H1 (cell line): ENCODE measurements at regions not wholly inside any gene's neighbourhood (a gene's known extent, or its start where the extent isn't known, plus 50 kb on each side); places are given as distances from the start of the nearest gene placed in this dataset.

Experiments used
- CTCF ChIA-PET: fragments of 300-600 bp; sonication (Branson Sonifier 250); formaldehyde crosslinking; loops from one replicate; lab custom pipeline; 2021; ENCODE audit not compliant: partially characterized antibody; lab: Charles Lee
- POLR2A ChIA-PET: fragments of 300-600 bp; sonication (Branson Sonifier 250); formaldehyde crosslinking; loops from one replicate; lab custom pipeline; 2021; ENCODE audit warnings: inconsistent platforms; ENCODE audit not compliant: partially characterized antibody; lab: Charles Lee
- DNase-seq, 2 experiments: peaks; one replicate each; pipeline versions ENCODE4 v3.0.0 to v3.0.0-alpha.2; 2010 to 2022; ENCODE audit warnings: low spot score in 2 of 2, low read depth in 1 of 2, mixed read lengths in 1 of 2
- FAIRE-seq: peaks from 2 replicates; lab custom pipeline; 2011; peaks lifted over from hg19 to GRCh38; lab: Jason Lieb, UNC
- H2AFZ ChIP-seq: 2 replicates; pipeline ENCODE4 v1.8.1; 2012; ENCODE audit warnings: low read length, inconsistent platforms
- H2AK5ac ChIP-seq: 2 replicates; pipeline ENCODE4 v1.6.1; 2013; ENCODE audit warnings: low read depth, low read length
- H2BK120ac ChIP-seq: replicated peaks from 2 replicates; pipeline ENCODE3; 2013; ENCODE audit warnings: low read depth, low read length, inconsistent platforms
- H2BK12ac ChIP-seq: 2 replicates; pipeline ENCODE4 v1.6.1; 2013; ENCODE audit warnings: low read depth, low read length
- H2BK15ac ChIP-seq: 2 replicates; pipeline ENCODE4 v1.6.1; 2013; ENCODE audit warnings: low read length
- H2BK20ac ChIP-seq: 2 replicates; pipeline ENCODE4 v1.6.1; 2013; ENCODE audit warnings: low read length
- H2BK5ac ChIP-seq: 2 replicates; pipeline ENCODE4 v1.6.1; 2013; ENCODE audit warnings: low read depth, low read length
- H3K14ac ChIP-seq: 2 replicates; pipeline ENCODE4 v1.6.1; 2013; ENCODE audit warnings: inconsistent platforms; ENCODE audit not compliant: insufficient read length
- H3K18ac ChIP-seq: 2 replicates; pipeline ENCODE4 v1.6.1; 2013; ENCODE audit warnings: low read length; ENCODE audit errors: extremely low read depth
- H3K23ac ChIP-seq: 2 replicates; pipeline ENCODE4 v1.6.1; 2013; ENCODE audit warnings: inconsistent platforms; ENCODE audit not compliant: insufficient read length
- H3K23me2 ChIP-seq: 2 replicates; pipeline ENCODE4 v1.6.1; 2013; ENCODE audit warnings: low read depth, low read length
- H3K27ac ChIP-seq: 2 replicates; pipeline ENCODE4 v1.6.1; 2011; ENCODE audit warnings: low read depth, low read length, inconsistent platforms
- H3K27me3 ChIP-seq, 4 experiments: replicated peaks in 1 of 4; 1 replicate in 1 of 4; 2 replicates in 3 of 4; pipeline versions ENCODE4 v1.6.1 to v1.8.1; 2011 to 2013; ENCODE audit warnings: low read length in 3 of 4, mild to moderate bottlenecking in 3 of 4, inconsistent platforms in 2 of 4, mixed read lengths in 2 of 4, moderate library complexity in 1 of 4; ENCODE audit not compliant: control insufficient read depth in 3 of 4, insufficient read depth in 3 of 4; ENCODE audit errors: extremely low read depth in 1 of 4
- H3K36me3 ChIP-seq, 4 experiments: 2 replicates each; pipeline versions ENCODE4 v1.6.1 to v1.8.1; 2011 to 2013; ENCODE audit warnings: mild to moderate bottlenecking in 4 of 4, low read length in 3 of 4, moderate library complexity in 2 of 4, control low read depth in 1 of 4, inconsistent platforms in 1 of 4; ENCODE audit not compliant: insufficient read depth in 4 of 4, control insufficient read depth in 2 of 4
- H3K4ac ChIP-seq: replicated peaks from 2 replicates; pipeline ENCODE3; 2013; ENCODE audit warnings: low read length, low read depth, mixed read lengths, inconsistent platforms; ENCODE audit not compliant: insufficient read length
- H3K4me1 ChIP-seq, 4 experiments: replicated peaks in 1 of 4; 1 replicate in 1 of 4; 2 replicates in 3 of 4; pipeline versions ENCODE4 v1.6.1 to v1.8.1; 2011 to 2013; ENCODE audit warnings: low read length in 3 of 4, inconsistent platforms in 2 of 4, mixed read lengths in 1 of 4; ENCODE audit not compliant: insufficient read depth in 4 of 4, control insufficient read depth in 3 of 4
- H3K4me2 ChIP-seq, 2 experiments: 2 replicates each; pipeline versions ENCODE4 v1.6.1 to v1.8.1; 2011 to 2013; ENCODE audit warnings: low read depth in 2 of 2, low read length in 2 of 2, control low read depth in 1 of 2, inconsistent platforms in 1 of 2, mild to moderate bottlenecking in 1 of 2; ENCODE audit not compliant: insufficient read depth in 1 of 2
- H3K4me3 ChIP-seq, 4 experiments: fragments of 200-600, 300-600 bp in 1 of 4; sonication (generic), shearing (Covaris generic), sonication (Bioruptor Twin) in 1 of 4; 2 replicates each; pipeline versions ENCODE4 v1.5.1 to v1.8.1; 2011 to 2016; ENCODE audit warnings: low read length in 4 of 4, low read depth in 3 of 4, control low read depth in 2 of 4, inconsistent platforms in 2 of 4, mild to moderate bottlenecking in 2 of 4, mixed read lengths in 1 of 4, moderate library complexity in 1 of 4; ENCODE audit not compliant: insufficient read depth in 2 of 4; ENCODE audit errors: extremely low read depth in 1 of 4
- H3K56ac ChIP-seq: replicated peaks from 2 replicates; pipeline ENCODE3; 2013; ENCODE audit warnings: low read depth, mild to moderate bottlenecking, mixed read lengths, low read length, inconsistent platforms; ENCODE audit not compliant: insufficient read length
- H3K79me1 ChIP-seq: 2 replicates; pipeline ENCODE4 v1.6.1; 2013; ENCODE audit warnings: low read depth, low read length, control low read depth
- H3K79me2 ChIP-seq, 2 experiments: 2 replicates each; pipeline versions ENCODE4 v1.6.1 to v1.8.1; 2012 to 2013; ENCODE audit warnings: low read length in 2 of 2, mild to moderate bottlenecking in 2 of 2, inconsistent platforms in 1 of 2; ENCODE audit not compliant: insufficient read depth in 2 of 2, control insufficient read depth in 1 of 2
- H3K9ac ChIP-seq, 4 experiments: replicated peaks in 1 of 4; 1 replicate in 1 of 4; 2 replicates in 3 of 4; pipeline versions ENCODE4 v1.6.1 to v1.8.1; 2011 to 2013; ENCODE audit warnings: low read depth in 3 of 4, low read length in 3 of 4, control low read depth in 2 of 4, mild to moderate bottlenecking in 2 of 4, moderate library complexity in 2 of 4, inconsistent platforms in 1 of 4; ENCODE audit errors: extremely low read depth in 1 of 4
- H3K9me3 ChIP-seq, 2 experiments: 2 replicates each; pipeline versions ENCODE4 v1.6.1 to v1.8.1; 2012 to 2013; ENCODE audit warnings: mild to moderate bottlenecking in 2 of 2, moderate library complexity in 2 of 2, control low read depth in 1 of 2, inconsistent platforms in 1 of 2, low read depth in 1 of 2, low read length in 1 of 2, mixed read lengths in 1 of 2; ENCODE audit not compliant: insufficient read depth in 2 of 2
- H4K20me1 ChIP-seq, 2 experiments: replicated peaks in 1 of 2; 2 replicates each; pipeline versions ENCODE3 to v1.8.1; 2011 to 2013; ENCODE audit warnings: inconsistent platforms in 2 of 2, low read length in 2 of 2, mild to moderate bottlenecking in 1 of 2; ENCODE audit not compliant: insufficient read depth in 2 of 2, control insufficient read depth in 1 of 2
- H4K5ac ChIP-seq: 2 replicates; pipeline ENCODE4 v1.6.1; 2013; ENCODE audit warnings: low read length, low read depth, mixed read lengths, inconsistent platforms; ENCODE audit not compliant: insufficient read length
- H4K8ac ChIP-seq: 2 replicates; pipeline ENCODE4 v1.8.0; 2013; ENCODE audit warnings: mild to moderate bottlenecking, moderate library complexity, low read length, inconsistent platforms; ENCODE audit not compliant: insufficient read depth; ENCODE audit errors: extremely low read depth
- H4K91ac ChIP-seq: replicated peaks from 2 replicates; pipeline ENCODE3; 2013; ENCODE audit warnings: low read length, mixed read lengths, inconsistent platforms; ENCODE audit not compliant: insufficient read length
- BCL11A ChIP-seq, 2 experiments: IDR thresholded peaks; one replicate each; pipeline ENCODE4 v1.6.1; 2011; ENCODE audit warnings: low read depth in 2 of 2, low read length in 2 of 2, mild to moderate bottlenecking in 2 of 2
- BRCA1 ChIP-seq: IDR thresholded peaks from 2 replicates; pipeline ENCODE4 v1.6.1; 2012; ENCODE audit warnings: low read depth, low read length, improper control_type of control experiment
- CBX5 ChIP-seq: fragments of 300-800, 300-1000 bp; sonication (generic); IDR thresholded peaks from 2 replicates; pipeline ENCODE4 v1.7.1; 2016; ENCODE audit warnings: antibody characterized with exemption, low read length, low read depth
- CEBPB ChIP-seq: IDR thresholded peaks from 2 replicates; pipeline ENCODE4 v1.6.1; 2012; ENCODE audit warnings: low read depth, low read length
- CHD1 ChIP-seq: IDR thresholded peaks from 2 replicates; pipeline ENCODE4 v1.6.1; 2012; ENCODE audit warnings: low read depth, low read length, improper control_type of control experiment
- CREB1 ChIP-seq: IDR thresholded peaks from 2 replicates; pipeline ENCODE4 v1.6.1; 2012; ENCODE audit warnings: inconsistent platforms
- CTBP2 ChIP-seq: IDR thresholded peaks from 2 replicates; pipeline ENCODE4 v1.7.0; 2011; ENCODE audit warnings: borderline replicate concordance, mild to moderate bottlenecking, moderate library complexity, mixed read lengths, low read length; ENCODE audit not compliant: insufficient read depth, insufficient read length
- HDAC6 ChIP-seq: IDR thresholded peaks from one replicate; pipeline ENCODE4 v1.7.1; 2012; ENCODE audit warnings: low read depth, mild to moderate bottlenecking, inconsistent platforms, low read length, moderate library complexity
- JUND ChIP-seq: IDR thresholded peaks from 2 replicates; pipeline ENCODE4 v1.6.1; 2011; ENCODE audit warnings: mild to moderate bottlenecking, improper control_type of control experiment, low read length
- SP1 ChIP-seq: IDR thresholded peaks from 2 replicates; pipeline ENCODE4 v1.6.1; 2011; ENCODE audit warnings: low read depth, low read length
- SRF ChIP-seq: IDR thresholded peaks from 2 replicates; pipeline ENCODE4 v1.6.1; 2011; ENCODE audit warnings: mild to moderate bottlenecking, low read depth, low read length, moderate library complexity
- TCF12 ChIP-seq: IDR thresholded peaks from 2 replicates; pipeline ENCODE4 v1.6.1; 2011; ENCODE audit warnings: low read depth, mild to moderate bottlenecking, low read length
- YY1 ChIP-seq: IDR thresholded peaks from 2 replicates; pipeline ENCODE4 v1.6.1; 2011; ENCODE audit warnings: low read depth, mild to moderate bottlenecking, low read length
- WGBS, 2 experiments: shearing (Covaris generic) in 1 of 2; methylation state at CpG; one replicate each; pipeline versions ENCODE4 v1.1.6 to v1.1.7; 2013 to 2015; ENCODE audit warnings: low lambda C conversion rate in 2 of 2, mixed read lengths in 2 of 2, inconsistent platforms in 1 of 2, low coverage in 1 of 2, missing lambda C conversion rate in 1 of 2; ENCODE audit not compliant: insufficient replicate concordance in 2 of 2, insufficient coverage in 1 of 2, insufficient read length in 1 of 2; ENCODE audit errors: extremely low coverage in 1 of 2, missing lambda C conversion rate in 1 of 2; 5-methylcytosine and 5-hydroxymethylcytosine counted together
- TF ChIP-seq, protein P1 (sequence below), 3 experiments: IDR thresholded peaks; 1 replicate in 2 of 3; 2 replicates in 1 of 3; pipeline versions ENCODE4 v1.5.1 to v1.6.1; 2011; ENCODE audit warnings: low read length in 3 of 3, mild to moderate bottlenecking in 3 of 3, inconsistent platforms in 2 of 3, low read depth in 1 of 3, moderate library complexity in 1 of 3; ENCODE audit not compliant: insufficient read depth in 1 of 3; ENCODE audit errors: control extremely low read depth in 1 of 3

DNA sequence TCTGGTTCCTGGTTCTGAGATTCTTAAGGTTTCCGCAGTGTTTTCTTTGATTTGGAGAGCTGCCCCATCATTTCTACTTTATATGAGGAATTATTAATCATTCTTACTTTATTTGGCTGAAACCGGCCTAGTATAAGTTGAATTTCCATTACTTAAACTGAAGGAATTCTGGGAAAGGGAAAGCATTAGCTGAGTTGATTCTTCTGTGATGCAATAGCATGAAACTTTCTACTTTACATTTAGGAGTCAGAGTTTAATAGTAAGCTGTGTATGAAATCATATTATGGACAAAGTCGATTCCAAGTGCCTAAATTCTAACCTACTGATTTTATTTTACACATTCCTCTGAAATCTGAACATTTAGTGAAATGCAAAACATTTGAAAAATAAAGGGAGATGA lies 1269.7 kb upstream of the ZEB2 start:
- Histone ChIP-seq H3K36me3 (no peaks in the 10 kb centered on the region), H4K91ac (no peak overlapping the region), H2BK5ac (no peak overlapping the region), H3K4me1 (no peaks in the 10 kb centered on the region), H3K79me2 (no peaks in the 10 kb centered on the region), H4K8ac (no peak overlapping the region), H3K14ac (no peak overlapping the region), H2AK5ac (no peak overlapping the region), H3K18ac (no peak overlapping the region), H4K5ac (no peak overlapping the region), H3K4ac (no peak overlapping the region), H3K9ac (no peak overlapping the region), H3K79me1 (no peaks in the 10 kb centered on the region), H2BK20ac (no peak overlapping the region), H2AFZ (no peak overlapping the region), H2BK12ac (no peak overlapping the region), H3K23ac (no peak overlapping the region), H2BK120ac (no peak overlapping the region), H2BK15ac (no peak overlapping the region), H3K56ac (no peak overlapping the region), H3K4me3 (no peak overlapping the region), H3K27ac (no peak overlapping the region), H3K23me2 (no peaks in the 10 kb centered on the region), H3K27me3 (no peaks in the 10 kb centered on the region), H3K4me2 (no peak overlapping the region), H3K9me3 (no peaks in the 10 kb centered on the region), H4K20me1 (no peaks in the 10 kb centered on the region)
- DNase-seq (no peak), FAIRE-seq (no peak)
- ChIA-PET POLR2A (no interaction called here), CTCF (no interaction called here)
- 97% methylated on average over 3 of the region's 3 CpGs; no CpG with 5 or more reads in 1 of the 2 experiments for WGBS, 2 experiments
- TF ChIP-seq YY1, result no peak
- no peak for TF ChIP-seq HDAC6
- no peak for TF ChIP-seq BCL11A (IDR thresholded peaks at IDR 0.05; ENCODE audit: low read depth in 2 of 2, low read length in 2 of 2)
- TF ChIP-seq SP1, result no peak
- no peak for TF ChIP-seq JUND
- TF ChIP-seq, protein P1, sequence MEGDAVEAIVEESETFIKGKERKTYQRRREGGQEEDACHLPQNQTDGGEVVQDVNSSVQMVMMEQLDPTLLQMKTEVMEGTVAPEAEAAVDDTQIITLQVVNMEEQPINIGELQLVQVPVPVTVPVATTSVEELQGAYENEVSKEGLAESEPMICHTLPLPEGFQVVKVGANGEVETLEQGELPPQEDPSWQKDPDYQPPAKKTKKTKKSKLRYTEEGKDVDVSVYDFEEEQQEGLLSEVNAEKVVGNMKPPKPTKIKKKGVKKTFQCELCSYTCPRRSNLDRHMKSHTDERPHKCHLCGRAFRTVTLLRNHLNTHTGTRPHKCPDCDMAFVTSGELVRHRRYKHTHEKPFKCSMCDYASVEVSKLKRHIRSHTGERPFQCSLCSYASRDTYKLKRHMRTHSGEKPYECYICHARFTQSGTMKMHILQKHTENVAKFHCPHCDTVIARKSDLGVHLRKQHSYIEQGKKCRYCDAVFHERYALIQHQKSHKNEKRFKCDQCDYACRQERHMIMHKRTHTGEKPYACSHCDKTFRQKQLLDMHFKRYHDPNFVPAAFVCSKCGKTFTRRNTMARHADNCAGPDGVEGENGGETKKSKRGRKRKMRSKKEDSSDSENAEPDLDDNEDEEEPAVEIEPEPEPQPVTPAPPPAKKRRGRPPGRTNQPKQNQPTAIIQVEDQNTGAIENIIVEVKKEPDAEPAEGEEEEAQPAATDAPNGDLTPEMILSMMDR (IDR thresholded peaks at IDR 0.05; ENCODE audit: control extremely low read depth in 1 of 3, insufficient read depth in 1 of 3, low read depth in 1 of 3, low read length in 3 of 3), result no peak
- TF ChIP-seq BRCA1, result no peak
- no peak for TF ChIP-seq TCF12
- TF ChIP-seq CTBP2, result no peak
- TF ChIP-seq SRF, result no peak
- no peak for TF ChIP-seq CEBPB
- TF ChIP-seq CHD1, result no peak
- no peak for TF ChIP-seq CREB1
- TF ChIP-seq CBX5, result no peak
